ENCODE measurements at regions not wholly inside any gene's neighbourhood (a gene's known extent, or its start where the extent isn't known, plus 50 kb on each side); places are given as distances from the start of the nearest gene placed in this dataset.

- intact Hi-C loops (cut with micrococcal nuclease), result no loop called here
- H2AFZ ChIP-seq (ENCODE audit: low read depth, low read length), result no peak overlapping the region
- peaks cover 2% of the 10 kb centered on the region for H3K9me3 ChIP-seq (replicated peaks; ENCODE audit: control insufficient read depth, insufficient read depth, low read length)
- H3K9ac ChIP-seq (replicated peaks; ENCODE audit: extremely low read depth, insufficient read depth, low read length), result no peak overlapping the region
- ChIA-PET CTCF (no interaction called here), POLR2A (no interaction called here)
- H3K27ac ChIP-seq (ENCODE audit: insufficient read depth, low read depth, low read length), result no peak overlapping the region
- no peaks in the 10 kb centered on the region for H4K20me1 ChIP-seq (replicated peaks; ENCODE audit: control insufficient read depth, extremely low read depth, insufficient read depth, low read length)
- no peaks in the 10 kb centered on the region for H3K36me3 ChIP-seq (ENCODE audit: control insufficient read depth in 2 of 2, extremely low read depth in 1 of 2, insufficient read depth in 2 of 2, low read length in 2 of 2)
- no peaks in the 10 kb centered on the region for H3K4me1 ChIP-seq (ENCODE audit: control insufficient read depth, extremely low read depth, insufficient read depth, low read length)
- H3K4me2 ChIP-seq (ENCODE audit: insufficient read depth, low read length), result no peak overlapping the region
- DNase-seq (ENCODE audit: low read depth, low spot score) (no peak), FAIRE-seq (no peak)
- dilution Hi-C loops (cut with MboI; ENCODE audit: extremely low pct_ligation_motif_present, low sequenced_read_pairs), result no loop called here
- no peaks in the 10 kb centered on the region for H3K27me3 ChIP-seq (ENCODE audit: control insufficient read depth in 2 of 2, insufficient read depth in 2 of 2, low read length in 2 of 2)
- no TSS peak for BruUV-seq (replicated peaks)
- TF ChIP-seq EZH2 (IDR thresholded peaks at IDR 0.05; ENCODE audit: borderline replicate concordance, low read depth, low read length, severe bottlenecking) (no peak), MYC (IDR thresholded peaks at IDR 0.05; ENCODE audit: low read depth, low read length) (no peak), MAX (IDR thresholded peaks at IDR 0.05; ENCODE audit: insufficient read depth, insufficient read length) (no peak), POLR2AphosphoS5 (IDR thresholded peaks at IDR 0.05; ENCODE audit: insufficient read depth, low read depth, low read length) (no peak), JUN (IDR thresholded peaks at IDR 0.05; ENCODE audit: borderline replicate concordance, insufficient read depth, insufficient read length, low read depth) (no peak)
- H3K9me1 ChIP-seq (replicated peaks; ENCODE audit: control insufficient read depth, extremely low read depth, insufficient read depth, low read length), result no peaks in the 10 kb centered on the region
- H3K79me2 ChIP-seq (ENCODE audit: control insufficient read depth, insufficient read depth, low read length), result no peaks in the 10 kb centered on the region
- H3K4me3 ChIP-seq (replicated peaks in 1 of 3; ENCODE audit: insufficient read depth in 1 of 3, low read depth in 1 of 3, low read length in 3 of 3), result no peak overlapping the region
Measured at GRCh38 chr9:103988821-103989220, 105.3 kb upstream of the SMC2 start.

- H4K20me1 ChIP-seq (replicated peaks; ENCODE audit: control insufficient read depth, extremely low read depth, insufficient read depth, low read length), result no peaks in the 10 kb centered on the region
- H3K9ac ChIP-seq (replicated peaks; ENCODE audit: extremely low read depth, insufficient read depth, low read length), result no peak overlapping the region
- no peaks in the 10 kb centered on the region for H3K79me2 ChIP-seq (ENCODE audit: control insufficient read depth, insufficient read depth, low read length)
- intact Hi-C loops (cut with micrococcal nuclease) (no loop called here), dilution Hi-C loops (cut with MboI; ENCODE audit: extremely low pct_ligation_motif_present, low sequenced_read_pairs) (no loop called here)
- no TSS peak for BruUV-seq (replicated peaks)
- H2AFZ ChIP-seq (ENCODE audit: low read depth, low read length), result no peak overlapping the region
- CTCF ChIA-PET, result no interaction called here
- no peak overlapping the region for H3K4me2 ChIP-seq (ENCODE audit: insufficient read depth, low read length)
- no peak overlapping the region for H3K27ac ChIP-seq (ENCODE audit: insufficient read depth, low read depth, low read length)
- H3K4me3 ChIP-seq (replicated peaks in 1 of 3; ENCODE audit: insufficient read depth in 1 of 3, low read depth in 1 of 3, low read length in 3 of 3), result no peak overlapping the region
- POLR2A ChIA-PET, result no interaction called here
- H3K9me1 ChIP-seq (replicated peaks; ENCODE audit: control insufficient read depth, extremely low read depth, insufficient read depth, low read length), result no peaks in the 10 kb centered on the region
- no peak for FAIRE-seq
- no peaks in the 10 kb centered on the region for H3K4me1 ChIP-seq (ENCODE audit: control insufficient read depth, extremely low read depth, insufficient read depth, low read length)
- H3K9me3 ChIP-seq (replicated peaks; ENCODE audit: control insufficient read depth, insufficient read depth, low read length), result peaks cover 2% of the 10 kb centered on the region
- H3K27me3 ChIP-seq (ENCODE audit: control insufficient read depth in 2 of 2, insufficient read depth in 2 of 2, low read length in 2 of 2), result no peaks in the 10 kb centered on the region
- no peak for DNase-seq (ENCODE audit: low read depth, low spot score)
- H3K36me3 ChIP-seq (ENCODE audit: control insufficient read depth in 2 of 2, extremely low read depth in 1 of 2, insufficient read depth in 2 of 2, low read length in 2 of 2), result no peaks in the 10 kb centered on the region
- TF ChIP-seq EZH2 (IDR thresholded peaks at IDR 0.05; ENCODE audit: borderline replicate concordance, low read depth, low read length, severe bottlenecking) (no peak), FOS (IDR thresholded peaks at IDR 0.05; ENCODE audit: borderline replicate concordance, insufficient read depth, low read length) (no peak), POLR2AphosphoS5 (IDR thresholded peaks at IDR 0.05; ENCODE audit: insufficient read depth, low read depth, low read length) (no peak), MAX (IDR thresholded peaks at IDR 0.05; ENCODE audit: insufficient read depth, insufficient read length) (no peak), MYC (IDR thresholded peaks at IDR 0.05; ENCODE audit: low read depth, low read length) (no peak), JUN (IDR thresholded peaks at IDR 0.05; ENCODE audit: borderline replicate concordance, insufficient read depth, insufficient read length, low read depth) (no peak), CTCF (IDR thresholded peaks at IDR 0.05; ENCODE audit: extremely low read depth in 1 of 2, insufficient read depth in 1 of 2, low read depth in 1 of 2, low read length in 2 of 2) (no peak), POLR2A (IDR thresholded peaks at IDR 0.05; ENCODE audit: low read depth, low read length) (no peak), GATA2 (IDR thresholded peaks at IDR 0.05; ENCODE audit: insufficient read depth, insufficient read length, low read depth, low read length) (no peak)
Measured at GRCh38 chr9:103990311-103990710, 103.8 kb upstream of the SMC2 start.
